GM10266 (cell line): ENCODE measurements at regions not wholly inside any gene's neighbourhood (a gene's known extent, or its start where the extent isn't known, plus 50 kb on each side); places are given as distances from the start of the nearest gene placed in this dataset.
A peak's percentile ranks its signal among the peaks of the same experiment; 100 is the strongest.

Experiments used
- DNase-seq: peaks from one replicate; pipeline ENCODE4 v3.0.0; 2012; ENCODE audit errors: extremely low spot score
- CTCF ChIP-seq: IDR thresholded peaks from 2 replicates; pipeline ENCODE4 v1.5.1; 2012; ENCODE audit warnings: mild to moderate bottlenecking, low read depth; ENCODE audit not compliant: control insufficient read depth, insufficient read depth; ENCODE audit errors: missing control alignments

DNA sequence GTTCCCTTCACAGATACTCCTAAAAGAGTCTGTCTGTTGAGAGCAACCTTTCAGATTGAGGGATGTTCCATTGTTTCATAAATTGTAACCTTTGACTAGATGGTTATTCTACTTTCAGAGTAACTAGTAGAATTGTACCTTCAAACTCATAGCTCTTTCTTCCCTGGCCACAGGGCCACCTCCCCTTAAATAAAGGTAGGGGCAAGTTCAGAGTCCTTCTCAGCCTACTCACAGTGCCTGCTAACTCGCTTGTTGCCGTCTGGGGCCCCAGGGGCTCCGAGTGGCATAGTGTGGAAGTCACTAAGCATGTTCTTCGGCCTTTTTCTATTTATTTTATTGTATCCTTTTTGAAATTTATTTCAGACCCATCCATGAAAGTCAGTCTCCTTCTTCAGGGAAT, 250.4 kb downstream of the ALX1 start:
- no peak for DNase-seq
- no peak for TF ChIP-seq CTCF

GRCh38 chr12:85531341-85531740, 251.3 kb downstream of the ALX1 start:
- no peak for TF ChIP-seq CTCF
- peak; percentile 42 for DNase-seq

DNA sequence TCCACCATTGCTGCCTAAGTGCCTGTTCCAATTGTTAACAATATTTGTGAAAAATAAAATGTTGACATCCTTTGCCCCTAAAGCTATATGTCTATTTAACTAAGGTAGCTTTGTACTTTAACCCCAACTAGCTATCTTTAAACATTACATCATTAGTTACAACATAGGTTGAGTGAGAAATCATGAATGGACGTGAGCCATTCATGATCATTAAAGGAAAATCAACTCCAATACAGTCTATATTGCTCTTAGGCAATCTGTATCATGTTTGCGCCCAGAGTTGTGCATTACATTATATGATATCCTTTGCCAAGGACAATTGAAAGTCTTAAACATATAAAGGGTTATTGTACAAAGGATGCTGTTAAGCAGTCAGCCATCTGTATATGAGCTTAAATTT, 269.6 kb downstream of the ALX1 start:
- TF ChIP-seq CTCF: no peak
- DNase-seq: no peak

GRCh38 chr12:85550924-85551323, 270.9 kb downstream of the ALX1 start:
- no peak for TF ChIP-seq CTCF
- DNase-seq: no peak

GRCh38 chr12:85552461-85552860, 272.4 kb downstream of the ALX1 start:
- no peak for TF ChIP-seq CTCF

DNA sequence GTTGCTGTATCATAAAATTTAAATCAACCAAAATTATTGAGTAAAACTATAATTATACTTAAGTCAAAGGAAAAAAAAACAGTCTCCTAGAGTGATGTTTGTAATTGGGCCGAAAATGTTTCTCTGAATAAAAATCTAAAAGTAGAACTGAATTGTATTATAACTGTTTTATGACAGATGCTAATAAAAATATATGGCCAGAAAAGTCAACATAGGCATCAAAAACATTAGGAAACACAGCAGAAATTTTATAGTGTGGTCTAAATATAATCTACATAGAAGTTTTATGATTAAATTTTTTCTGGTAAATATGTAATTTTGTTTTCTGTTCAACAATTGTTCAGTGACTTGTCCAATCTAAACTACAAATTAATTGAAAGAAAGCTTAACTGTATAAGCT, 277.8 kb downstream of the ALX1 start:
- DNase-seq: no peak
- no peak for TF ChIP-seq CTCF

More at GRCh38 chr12:85552461-85552860, 272.4 kb downstream of the ALX1 start:
- DNase-seq: no peak

DNA sequence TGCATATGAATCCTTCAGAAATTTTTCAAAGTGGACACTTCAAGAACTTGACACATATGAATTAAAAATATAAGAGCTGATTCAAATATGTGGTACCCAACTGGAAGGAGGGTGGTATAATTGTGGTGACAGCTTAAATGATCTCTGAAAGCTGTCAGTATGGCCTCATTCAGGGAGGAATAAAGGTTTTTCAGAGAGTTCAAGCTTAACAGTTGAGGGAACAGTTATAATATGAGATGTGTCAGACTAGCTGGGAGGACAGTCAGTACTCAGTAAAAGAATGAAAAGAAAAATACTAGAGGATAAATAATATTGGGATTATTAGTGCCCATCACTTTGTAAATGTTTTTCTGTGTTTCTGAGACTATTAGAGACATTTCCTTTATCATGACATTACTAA, 277.5 kb downstream of the RASSF9 start:
- TF ChIP-seq CTCF: no peak
- no peak for DNase-seq
